T-helper 17 cell (primary cell): ENCODE measurements at regions not wholly inside any gene's neighbourhood (a gene's known extent, or its start where the extent isn't known, plus 50 kb on each side); places are given as distances from the start of the nearest gene placed in this dataset.

Experiments
- ATAC-seq: fragments of 150-1000 bp; cut with Tn5 transposase; 2 replicates; pipeline ENCODE4 v1.10.0; 2021; ENCODE audit warnings: mild to moderate bottlenecking, moderate library complexity
- DNase-seq, 3 donors: peaks; one replicate each; pipeline versions ENCODE4 v3.0.0 to v3.0.0-alpha.2; 2020 to 2021
- H3K9me3 ChIP-seq: one replicate; pipeline ENCODE4 v1.7.0; 2013; ENCODE audit warnings: low read length, mild to moderate bottlenecking; ENCODE audit not compliant: control insufficient read depth, poor library complexity, severe bottlenecking
- H3K27ac Mint-ChIP-seq: one replicate; pipeline ENCODE4 v1.8.0; 2022; ENCODE audit warnings: mild to moderate bottlenecking, moderate library complexity, mixed read lengths
- H3K27me3 Mint-ChIP-seq: one replicate; pipeline ENCODE4 v1.8.0; 2022; ENCODE audit warnings: mixed read lengths
- H3K36me3 Mint-ChIP-seq: one replicate; pipeline ENCODE4 v1.8.0; 2022; ENCODE audit warnings: low read depth, mixed read lengths
- H3K4me1 Mint-ChIP-seq: one replicate; pipeline ENCODE4 v1.8.0; 2022; ENCODE audit warnings: mild to moderate bottlenecking, mixed read lengths
- H3K4me3 Mint-ChIP-seq: one replicate; pipeline ENCODE4 v1.8.0; 2022; ENCODE audit warnings: mild to moderate bottlenecking, moderate library complexity, mixed read lengths

DNA sequence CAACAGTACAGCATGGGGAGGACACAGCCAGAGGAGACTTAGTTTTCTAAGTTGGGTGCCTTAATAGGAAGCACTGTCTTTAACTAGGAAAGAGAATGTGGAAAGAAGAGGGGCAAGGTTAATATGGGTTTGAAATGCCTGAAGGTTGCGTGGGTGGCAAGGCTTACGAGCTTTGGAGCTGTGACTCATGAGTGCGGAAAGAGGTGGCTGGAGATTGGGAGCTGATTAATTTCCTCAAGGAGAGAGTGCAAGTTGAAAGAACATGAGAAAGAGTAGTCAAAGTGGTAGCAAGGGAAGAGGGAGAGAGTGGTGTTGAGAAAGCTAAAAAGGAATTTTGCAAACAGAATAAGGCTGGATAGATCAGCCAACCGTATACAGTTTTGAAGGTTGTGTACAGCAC lies 157.5 kb upstream of the ADRA1D start:
- no peak for DNase-seq
- no peaks in the 10 kb centered on the region for H3K9me3 ChIP-seq
- no peak overlapping the region for H3K27ac Mint-ChIP-seq
- no peak overlapping the region for H3K4me3 Mint-ChIP-seq
- peaks cover 2% of the 10 kb centered on the region for H3K36me3 Mint-ChIP-seq
- no peak for ATAC-seq
- H3K27me3 Mint-ChIP-seq, result peaks cover 38% of the 10 kb centered on the region
- H3K4me1 Mint-ChIP-seq, result no peaks in the 10 kb centered on the region

DNA sequence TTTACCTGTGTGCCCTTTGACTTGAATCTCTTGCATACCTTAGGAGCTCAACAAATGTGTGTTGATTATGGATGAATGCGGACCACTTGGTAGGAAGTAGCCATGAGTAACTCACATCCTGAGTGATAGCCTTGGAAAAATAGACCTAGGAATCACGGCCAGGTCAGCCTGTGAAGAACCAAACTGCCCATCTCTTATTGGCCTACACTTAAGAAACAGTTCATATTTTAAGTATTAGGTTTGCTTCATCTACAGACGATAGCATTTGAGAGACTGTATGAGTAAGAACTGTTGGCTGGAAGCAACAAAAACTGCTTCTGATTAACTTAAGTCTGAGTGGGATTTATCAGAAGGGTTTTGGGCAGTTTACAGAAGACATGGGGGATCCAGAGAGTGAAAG lies 152.5 kb upstream of the ADRA1D start:
- Mint-ChIP-seq H3K27ac (no peak overlapping the region), H3K4me3 (no peak overlapping the region), H3K4me1 (no peaks in the 10 kb centered on the region), H3K27me3 (peaks cover 46% of the 10 kb centered on the region), H3K36me3 (peaks cover 4% of the 10 kb centered on the region)
- no peaks in the 10 kb centered on the region for H3K9me3 ChIP-seq
- DNase-seq (no peak), ATAC-seq (no peak)

DNA sequence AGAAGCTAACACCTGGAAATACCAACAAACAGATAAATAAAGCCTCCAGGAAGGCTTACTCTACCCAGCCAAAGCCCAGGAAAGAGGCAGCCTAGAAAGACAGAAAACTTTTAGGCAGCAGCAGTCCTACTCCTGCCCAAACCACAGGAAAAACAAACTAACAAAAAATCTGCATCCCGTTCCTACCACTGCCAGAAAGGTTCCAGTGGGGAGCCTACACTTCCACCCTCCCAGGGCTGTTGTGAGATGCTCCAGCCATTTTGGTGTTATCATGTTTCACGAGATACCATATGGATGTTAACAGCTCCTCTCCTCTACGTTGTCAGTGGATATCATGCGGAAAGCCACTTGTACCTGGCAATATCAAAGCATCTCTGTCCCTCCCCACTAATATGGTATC lies 135.9 kb upstream of the ADRA1D start:
- H3K9me3 ChIP-seq, result no peaks in the 10 kb centered on the region
- no peak for ATAC-seq
- H3K27me3 Mint-ChIP-seq, result peaks cover 55% of the 10 kb centered on the region
- no peaks in the 10 kb centered on the region for H3K4me1 Mint-ChIP-seq
- H3K4me3 Mint-ChIP-seq, result no peak overlapping the region
- H3K27ac Mint-ChIP-seq, result no peak overlapping the region
- DNase-seq, result no peak
- H3K36me3 Mint-ChIP-seq, result peaks cover 2% of the 10 kb centered on the region

DNA sequence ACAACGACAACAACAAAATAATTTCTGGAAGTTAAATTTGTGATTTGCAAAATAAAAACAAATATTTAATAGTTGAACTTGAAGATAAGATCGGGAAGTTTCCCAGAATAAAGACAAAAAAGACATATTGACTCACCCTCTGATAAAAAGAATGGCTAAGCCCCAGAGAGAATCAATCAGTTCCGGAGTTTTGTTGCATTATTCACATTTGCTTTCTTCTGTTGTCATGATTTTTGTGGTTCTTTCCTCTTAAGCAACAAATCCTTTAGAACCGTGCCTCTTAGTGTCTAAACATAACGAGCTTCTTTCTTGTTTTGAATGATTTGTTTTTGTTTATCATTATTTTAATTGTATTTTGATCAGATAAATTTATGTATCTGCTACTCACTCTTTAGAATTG lies 134.9 kb upstream of the ADRA1D start:
- Mint-ChIP-seq H3K36me3 (peaks cover 2% of the 10 kb centered on the region), H3K27me3 (peaks cover 61% of the 10 kb centered on the region), H3K27ac (no peak overlapping the region), H3K4me3 (no peak overlapping the region), H3K4me1 (no peaks in the 10 kb centered on the region)
- no peaks in the 10 kb centered on the region for H3K9me3 ChIP-seq
- no peak for DNase-seq
- ATAC-seq, result no peak

DNA sequence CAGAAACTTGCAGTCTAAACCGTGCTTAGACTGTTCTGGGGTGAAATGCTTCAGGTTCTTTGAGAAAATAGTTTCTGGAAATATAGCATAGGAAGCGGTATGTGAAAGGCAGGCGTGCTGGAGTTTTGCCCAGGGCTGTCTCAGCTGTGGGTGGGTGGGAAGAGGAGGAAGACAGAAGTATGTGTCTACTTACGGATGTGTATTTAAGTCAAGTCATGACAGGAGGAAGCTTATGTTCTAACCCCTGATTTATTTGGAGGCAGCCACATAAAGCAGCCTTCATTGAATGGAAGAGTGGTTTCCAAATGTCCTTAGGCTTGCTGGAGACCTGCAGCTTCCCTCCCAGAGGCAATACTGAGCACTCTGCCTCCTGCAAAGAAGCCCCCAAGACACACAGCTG lies 126.8 kb upstream of the ADRA1D start:
- ATAC-seq, result no peak
- H3K9me3 ChIP-seq, result no peaks in the 10 kb centered on the region
- no peak for DNase-seq
- Mint-ChIP-seq H3K27ac (no peak overlapping the region), H3K27me3 (peaks cover 28% of the 10 kb centered on the region), H3K4me3 (no peak overlapping the region), H3K36me3 (no peaks in the 10 kb centered on the region), H3K4me1 (no peaks in the 10 kb centered on the region)

DNA sequence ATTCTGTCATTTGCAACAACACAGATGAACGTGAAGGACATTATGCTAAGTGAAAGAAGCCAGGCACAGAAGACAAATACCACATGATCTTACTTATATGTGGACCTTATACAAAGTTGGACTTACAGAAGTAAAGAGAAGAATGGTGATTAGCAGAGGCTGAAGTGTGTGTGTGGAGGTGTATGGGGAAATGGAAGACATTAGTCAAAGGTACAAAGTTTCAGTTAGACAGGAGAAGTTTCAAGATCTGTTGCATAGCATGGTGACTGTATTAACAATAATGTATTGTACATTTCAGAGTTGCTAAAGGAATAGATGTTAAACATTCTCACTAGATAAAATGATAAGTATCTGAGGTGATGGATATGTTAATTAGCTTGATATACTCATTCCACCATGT lies 124.4 kb upstream of the ADRA1D start:
- Mint-ChIP-seq H3K4me3 (no peak overlapping the region), H3K27me3 (peaks cover 8% of the 10 kb centered on the region), H3K27ac (no peak overlapping the region), H3K36me3 (no peaks in the 10 kb centered on the region), H3K4me1 (peaks cover 14% of the 10 kb centered on the region)
- ATAC-seq, result no peak
- no peak for DNase-seq
- H3K9me3 ChIP-seq, result no peaks in the 10 kb centered on the region

DNA sequence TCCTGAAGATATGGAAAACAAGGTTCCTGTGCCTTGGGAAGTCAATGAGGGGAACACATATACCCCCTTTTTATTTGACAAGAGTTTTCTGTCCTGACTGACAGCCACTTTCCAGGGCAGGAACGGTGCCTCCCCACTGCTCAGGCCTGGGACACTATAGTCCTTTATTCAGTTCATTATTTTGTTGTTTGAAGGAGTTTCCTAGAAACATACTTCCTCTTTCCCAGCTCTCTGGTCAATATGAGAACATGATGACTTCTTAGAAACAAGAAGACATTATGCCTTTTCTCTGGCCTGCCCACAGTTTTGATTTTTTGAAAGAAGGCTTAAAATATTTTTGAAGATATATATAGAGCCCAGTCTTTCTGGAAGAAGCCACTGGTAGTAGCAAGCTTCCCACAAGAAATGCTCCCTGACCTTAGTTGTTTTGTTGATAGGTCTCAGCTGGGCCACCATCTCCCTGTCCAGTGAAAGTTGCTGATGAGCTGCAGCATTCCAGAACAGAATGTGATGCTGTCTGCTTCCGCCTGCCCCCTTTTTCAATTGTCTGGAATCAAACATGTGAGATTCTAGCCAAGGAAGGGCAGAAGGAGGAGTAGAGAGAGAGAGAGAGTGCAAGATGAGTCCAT lies 122.7 kb upstream of the ADRA1D start:
- Mint-ChIP-seq H3K27me3 (peaks cover 5% of the 10 kb centered on the region), H3K4me1 (peaks cover 14% of the 10 kb centered on the region), H3K4me3 (no peak overlapping the region), H3K36me3 (peaks cover 2% of the 10 kb centered on the region), H3K27ac (no peak overlapping the region)
- DNase-seq (no peak), ATAC-seq (no peak)
- no peaks in the 10 kb centered on the region for H3K9me3 ChIP-seq

DNA sequence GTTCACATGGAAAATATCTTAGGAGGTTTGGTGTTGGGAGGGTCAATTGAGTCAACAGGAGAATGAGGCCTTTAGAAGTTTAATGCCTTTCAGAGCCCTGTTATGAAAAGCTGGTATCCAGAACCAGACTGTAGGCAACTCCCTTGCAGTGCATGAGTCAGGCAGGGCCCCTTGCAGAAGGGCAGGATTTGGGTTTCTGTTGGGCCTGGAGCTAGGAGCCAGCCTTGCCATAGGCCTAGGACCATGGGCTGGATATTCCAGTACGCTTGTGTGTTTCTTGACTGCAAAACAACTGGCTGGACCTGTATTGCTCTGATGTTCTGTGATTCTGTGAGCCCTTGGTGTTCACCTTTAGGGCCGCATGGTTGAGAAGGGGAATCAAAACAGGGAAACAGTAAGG lies 121.8 kb upstream of the ADRA1D start:
- Mint-ChIP-seq H3K4me1 (peaks cover 14% of the 10 kb centered on the region), H3K27ac (peak overlapping the region; percentile 87), H3K36me3 (peaks cover 2% of the 10 kb centered on the region), H3K4me3 (no peak overlapping the region), H3K27me3 (peaks cover 4% of the 10 kb centered on the region)
- ATAC-seq (no peak), DNase-seq (no peak)
- H3K9me3 ChIP-seq, result no peaks in the 10 kb centered on the region

DNA sequence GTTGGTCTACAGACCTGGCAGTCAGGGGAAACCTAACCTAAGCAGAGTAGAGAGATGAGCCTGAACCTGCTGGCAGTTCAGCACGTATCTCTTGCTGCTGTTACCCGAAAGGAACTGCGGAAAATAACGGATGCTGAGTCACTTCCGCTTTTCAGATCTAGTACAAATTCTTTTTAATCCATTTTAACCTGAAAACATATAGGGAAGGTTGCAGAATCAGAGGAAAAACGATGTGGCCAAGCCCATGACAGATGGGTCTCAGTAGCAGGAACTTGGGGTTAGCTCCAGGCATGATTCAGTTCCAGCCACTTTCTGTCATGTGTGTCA lies 120.7 kb upstream of the ADRA1D start:
- Mint-ChIP-seq H3K27ac (peak overlapping the region; percentile 87), H3K36me3 (peaks cover 2% of the 10 kb centered on the region), H3K4me1 (peaks cover 14% of the 10 kb centered on the region), H3K4me3 (peak overlapping the region; percentile 59), H3K27me3 (peaks cover 3% of the 10 kb centered on the region)
- H3K9me3 ChIP-seq, result no peaks in the 10 kb centered on the region
- ATAC-seq (peak; percentile 57), DNase-seq (no peak)

DNA sequence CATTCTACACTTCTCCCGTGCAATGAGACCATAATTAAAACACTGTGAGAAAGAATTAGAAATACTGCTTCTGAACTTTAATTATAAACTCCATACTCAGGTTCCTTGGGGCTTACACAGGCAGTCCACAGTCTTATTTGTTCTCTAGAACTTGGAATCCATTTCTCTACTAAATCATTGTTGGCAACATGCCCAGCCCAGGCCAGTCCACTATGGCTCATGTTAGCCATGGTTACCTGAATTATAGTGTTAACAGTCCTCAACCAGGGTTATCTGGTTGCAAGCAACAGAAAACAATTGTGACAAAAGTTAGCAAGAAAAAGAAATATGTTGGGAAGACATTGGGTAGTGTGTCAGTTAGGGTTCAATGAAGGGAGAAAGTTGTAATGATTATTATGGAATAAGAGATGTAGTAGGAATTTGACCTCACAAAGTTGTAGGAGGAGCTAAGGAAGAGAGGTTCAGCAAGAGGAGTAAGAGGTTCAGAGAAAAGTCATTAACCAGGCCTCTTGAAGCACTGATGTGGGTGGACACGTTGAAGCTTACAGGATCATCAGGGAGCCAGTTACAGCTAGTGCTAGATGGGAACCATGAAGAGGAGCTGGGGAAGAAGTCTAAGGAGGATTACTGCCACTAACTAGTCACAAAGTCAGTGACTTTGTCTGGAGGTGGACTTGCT lies 120.2 kb upstream of the ADRA1D start:
- Mint-ChIP-seq H3K27me3 (peaks cover 7% of the 10 kb centered on the region), H3K36me3 (peaks cover 2% of the 10 kb centered on the region), H3K27ac (peak overlapping the region; percentile 87), H3K4me1 (peaks cover 14% of the 10 kb centered on the region), H3K4me3 (peak overlapping the region; percentile 59)
- DNase-seq (no peak), ATAC-seq (peak; percentile 16)
- H3K9me3 ChIP-seq, result no peaks in the 10 kb centered on the region

DNA sequence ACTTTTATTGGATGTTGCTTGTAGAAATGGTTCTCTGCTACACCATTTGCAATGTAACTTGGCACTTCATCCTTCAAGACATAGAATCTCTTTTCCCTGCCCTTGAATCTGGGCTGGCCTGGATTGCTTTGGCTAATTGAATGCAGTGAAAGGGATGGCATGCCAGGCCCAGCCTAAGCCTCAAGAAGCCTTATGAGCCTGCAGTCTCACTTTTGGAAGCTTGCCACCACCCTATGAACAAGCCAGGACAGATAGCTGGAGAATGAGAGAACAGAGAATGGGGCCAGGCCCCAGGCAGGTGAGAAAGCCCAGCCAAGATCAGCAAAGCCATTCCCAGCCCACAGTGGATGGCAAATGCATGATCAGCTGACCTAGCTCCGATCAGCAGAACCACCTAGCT lies 117.0 kb upstream of the ADRA1D start:
- Mint-ChIP-seq H3K4me1 (peaks cover 14% of the 10 kb centered on the region), H3K27ac (no peak overlapping the region)

DNA sequence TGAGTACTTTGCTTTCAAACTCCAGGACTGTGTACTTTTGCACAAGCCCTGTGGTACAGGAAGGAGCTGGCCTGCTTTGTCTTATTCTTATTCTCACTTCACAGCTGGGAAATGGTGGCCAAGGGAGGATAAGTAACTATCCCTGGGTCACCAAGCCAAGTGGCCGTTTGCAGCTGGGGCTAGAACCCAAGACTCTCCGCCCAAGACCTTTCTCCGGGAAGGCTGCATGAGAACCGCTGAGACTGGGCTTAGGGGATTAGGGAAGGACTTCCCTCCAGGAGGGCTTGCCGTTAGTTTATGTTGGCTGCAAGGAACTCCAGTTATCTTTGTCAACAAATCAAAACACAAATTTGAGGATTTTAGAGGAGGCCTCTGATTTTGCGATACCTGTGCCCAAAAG lies 109.5 kb upstream of the ADRA1D start:
- H3K27ac Mint-ChIP-seq, result no peak overlapping the region
- DNase-seq (no peak), ATAC-seq (no peak)
- H3K27me3 Mint-ChIP-seq, result peaks cover 36% of the 10 kb centered on the region
- H3K4me1 Mint-ChIP-seq, result no peaks in the 10 kb centered on the region
- H3K9me3 ChIP-seq, result peaks cover 3% of the 10 kb centered on the region
- no peak overlapping the region for H3K4me3 Mint-ChIP-seq
- H3K36me3 Mint-ChIP-seq, result peaks cover 4% of the 10 kb centered on the region

More for the DNA sequence above, 117.0 kb upstream of the ADRA1D start:
- Mint-ChIP-seq H3K4me3 (no peak overlapping the region), H3K27me3 (peaks cover 7% of the 10 kb centered on the region), H3K36me3 (peaks cover 2% of the 10 kb centered on the region)
- DNase-seq (no peak), ATAC-seq (no peak)
- no peaks in the 10 kb centered on the region for H3K9me3 ChIP-seq

DNA sequence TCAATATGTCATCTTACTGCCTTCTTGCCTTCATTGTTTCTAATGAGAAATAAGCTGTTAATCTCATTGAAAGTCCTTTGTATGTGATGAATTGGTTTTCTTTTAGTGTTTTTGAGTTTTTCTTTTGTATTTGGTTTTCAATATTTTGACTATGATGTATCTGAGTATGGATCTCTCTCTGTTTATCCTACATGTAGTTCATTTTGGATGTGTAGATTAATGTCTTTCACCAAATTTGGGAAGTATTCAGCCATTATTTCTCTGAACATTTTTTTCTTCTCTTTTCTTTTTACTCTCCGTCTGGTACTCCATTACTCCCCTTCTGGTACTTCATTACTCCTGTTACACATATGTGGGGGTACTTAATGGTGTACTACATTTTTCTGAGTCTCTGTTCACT lies 103.3 kb upstream of the ADRA1D start:
- H3K4me1 Mint-ChIP-seq, result no peaks in the 10 kb centered on the region
- DNase-seq, result no peak
- peaks cover 3% of the 10 kb centered on the region for H3K9me3 ChIP-seq
- peaks cover 38% of the 10 kb centered on the region for H3K27me3 Mint-ChIP-seq
- no peak overlapping the region for H3K4me3 Mint-ChIP-seq
- no peak for ATAC-seq
- no peaks in the 10 kb centered on the region for H3K36me3 Mint-ChIP-seq
- no peak overlapping the region for H3K27ac Mint-ChIP-seq

DNA sequence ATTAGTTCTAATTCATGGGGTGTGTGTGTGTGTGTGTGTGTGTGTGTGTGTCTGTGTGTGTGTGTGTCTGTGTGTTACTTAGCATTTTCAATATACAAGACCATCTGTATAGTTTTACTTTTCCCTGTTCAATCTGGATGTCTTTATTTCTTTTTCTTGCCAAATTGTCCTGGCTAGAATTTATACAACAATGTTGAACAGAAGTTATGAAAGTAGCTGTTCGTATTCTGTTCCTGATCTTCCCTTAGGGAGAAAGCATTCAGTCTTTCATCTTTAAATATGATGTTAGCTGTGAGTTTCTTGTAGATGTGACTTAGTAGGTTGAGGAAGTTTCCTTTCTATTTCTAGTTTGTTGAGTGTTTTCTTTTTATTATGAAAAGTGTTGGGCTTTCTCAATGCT lies 101.0 kb upstream of the ADRA1D start:
- H3K4me1 Mint-ChIP-seq, result no peaks in the 10 kb centered on the region
- H3K27me3 Mint-ChIP-seq, result peaks cover 31% of the 10 kb centered on the region
- ATAC-seq, result no peak
- H3K36me3 Mint-ChIP-seq, result no peaks in the 10 kb centered on the region
- peaks cover 3% of the 10 kb centered on the region for H3K9me3 ChIP-seq
- H3K27ac Mint-ChIP-seq, result no peak overlapping the region
- no peak for DNase-seq
- H3K4me3 Mint-ChIP-seq, result no peak overlapping the region
